GM19372 (cell line): ENCODE measurements at regions not wholly inside any gene's neighbourhood (a gene's known extent, or its start where the extent isn't known, plus 50 kb on each side); places are given as distances from the start of the nearest gene placed in this dataset.
"Not testable (repeated sequence)": the region's sequence is repeated elsewhere in the genome, so short reads cannot be mapped to it uniquely, and the experiment has no call there.

Source experiments
- ATAC-seq: cut with Tn5 transposase; IDR thresholded peaks from one replicate; pipeline ENCODE4 v1.9.1; 2021; ENCODE audit warnings: mild to moderate bottlenecking, low read depth, moderate library complexity; ENCODE audit not compliant: unreplicated experiment

GRCh38 chr16:88238732-88239274 is 144.0 kb upstream of the ZNF469 start:
- ATAC-seq = not testable (repeated sequence)

GRCh38 chr16:88240118-88240517 is 142.6 kb upstream of the ZNF469 start:
- not testable (repeated sequence) for ATAC-seq

- ATAC-seq = not testable (repeated sequence)
These were observed 142.0 kb upstream of the ZNF469 start for GRCh38 chr16:88240776-88241175.

- not testable (repeated sequence) for ATAC-seq
These were observed 141.1 kb upstream of the ZNF469 start for GRCh38 chr16:88241404-88242311.

GRCh38 chr16:88242312-88243295 is 140.2 kb upstream of the ZNF469 start:
- ATAC-seq = not testable (repeated sequence)

- not testable (repeated sequence) for ATAC-seq
These were observed 138.8 kb upstream of the ZNF469 start for GRCh38 chr16:88243921-88244320.

GRCh38 chr16:88245241-88246081 is 137.3 kb upstream of the ZNF469 start:
- not testable (repeated sequence) for ATAC-seq

- not testable (repeated sequence) for ATAC-seq
These were observed 135.7 kb upstream of the ZNF469 start for GRCh38 chr16:88246955-88247582.

- not testable (repeated sequence) for ATAC-seq
These were observed 135.2 kb upstream of the ZNF469 start for GRCh38 chr16:88247583-88247966.

- not testable (repeated sequence) for ATAC-seq
These were observed 134.0 kb upstream of the ZNF469 start for GRCh38 chr16:88248761-88249160.

GRCh38 chr16:88250381-88250780 is 132.4 kb upstream of the ZNF469 start:
- not testable (repeated sequence) for ATAC-seq

- not testable (repeated sequence) for ATAC-seq
These were observed 130.5 kb upstream of the ZNF469 start for GRCh38 chr16:88252057-88252794.

GRCh38 chr16:88258141-88258540 is 124.6 kb upstream of the ZNF469 start:
- not testable (repeated sequence) for ATAC-seq

- ATAC-seq = not testable (repeated sequence)
These were observed 123.8 kb upstream of the ZNF469 start for GRCh38 chr16:88258764-88259525.

- ATAC-seq = not testable (repeated sequence)
These were observed 123.2 kb upstream of the ZNF469 start for GRCh38 chr16:88259538-88259937.

GRCh38 chr16:88260146-88260545 is 122.6 kb upstream of the ZNF469 start:
- not testable (repeated sequence) for ATAC-seq

GRCh38 chr16:88260881-88261665 is 121.7 kb upstream of the ZNF469 start:
- not testable (repeated sequence) for ATAC-seq
